ENCODE measurements at regions not wholly inside any gene's neighbourhood (a gene's known extent, or its start where the extent isn't known, plus 50 kb on each side); places are given as distances from the start of the nearest gene placed in this dataset.

DNA sequence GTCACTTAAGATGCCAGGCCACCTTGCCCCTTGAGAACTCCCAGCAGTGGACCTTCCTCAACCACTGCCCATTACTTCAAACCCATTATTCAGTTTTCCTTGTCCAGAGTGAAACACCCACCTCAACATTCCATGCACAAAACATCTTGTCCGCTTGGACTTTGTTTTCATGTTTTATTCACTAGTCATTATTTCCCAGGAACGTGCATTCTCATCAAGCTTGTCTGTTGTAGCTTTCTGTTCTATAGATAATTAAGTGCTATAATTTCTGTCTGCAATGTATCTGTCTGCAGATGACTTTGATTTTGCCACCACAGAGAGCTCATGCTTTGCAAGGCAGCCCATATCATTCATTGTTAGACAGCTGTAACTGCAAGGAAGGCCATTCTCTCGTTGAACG is 117.4 kb downstream of the RAB18 start:
- no peak for TF ChIP-seq SP1 (IDR thresholded peaks at IDR 0.05)
- no peak for TF ChIP-seq L3MBTL2 (conservative IDR thresholded peaks at IDR 0.05)
- no peak for TF ChIP-seq FOXA1 (IDR thresholded peaks at IDR 0.05)
- no peak for TF ChIP-seq SUZ12 (IDR thresholded peaks at IDR 0.05)
- TF ChIP-seq ARNT (IDR thresholded peaks at IDR 0.05) = no peak
- no peak for TF ChIP-seq BHLHE40 (IDR thresholded peaks at IDR 0.05; ENCODE audit: borderline replicate concordance)
- TF ChIP-seq FOXM1 (IDR thresholded peaks at IDR 0.05; ENCODE audit: borderline replicate concordance) = no peak

Data from HEK293T (cell line).